Upper lobe of right lung (tissue), 1 donor: ENCODE measurements at regions not wholly inside any gene's neighbourhood (a gene's known extent, or its start where the extent isn't known, plus 50 kb on each side); places are given as distances from the start of the nearest gene placed in this dataset.

Experiments
- ATAC-seq: fragments of 200-7000 bp; cut with Tn5 transposase; one replicate; pipeline ENCODE4 v1.9.1; 2020; ENCODE audit warnings: mild to moderate bottlenecking, moderate library complexity
- DNase-seq: peaks from one replicate; pipeline ENCODE4 v3.0.0-alpha.2; 2020
- H3K27ac ChIP-seq: fragments of 200-600 bp; one replicate; pipeline ENCODE4 v1.8.0; 2022
- H3K27me3 ChIP-seq: fragments of 200-600 bp; one replicate; pipeline ENCODE4 v1.8.0; 2022; ENCODE audit warnings: mild to moderate bottlenecking
- H3K36me3 ChIP-seq: fragments of 200-600 bp; one replicate; pipeline ENCODE4 v1.8.0; 2022
- H3K4me1 ChIP-seq: fragments of 200-600 bp; one replicate; pipeline ENCODE4 v1.8.0; 2022
- H3K4me3 ChIP-seq: fragments of 200-600 bp; one replicate; pipeline ENCODE4 v1.8.0; 2022; ENCODE audit warnings: mild to moderate bottlenecking
- H3K9me3 ChIP-seq: fragments of 200-600 bp; one replicate; pipeline ENCODE4 v1.8.0; 2022
- CTCF ChIP-seq: fragments of 200-600 bp; IDR thresholded peaks from one replicate; pipeline ENCODE4 v1.8.0; 2022; ENCODE audit warnings: antibody characterized with exemption
- intact Hi-C: fragments of 100-400 bp; cut with DNase I; formaldehyde crosslinking; loops from one replicate; pipeline ENCODE4 v1.11.0; 2022
- donor health status: DM: no; HTN: yes; CAD: no; lungs with severe emphysema.

- Histone ChIP-seq H3K9me3 (no peaks in the 10 kb centered on the region), H3K36me3 (no peaks in the 10 kb centered on the region), H3K4me1 (no peaks in the 10 kb centered on the region), H3K27ac (no peak overlapping the region), H3K4me3 (no peak overlapping the region), H3K27me3 (no peaks in the 10 kb centered on the region)
- no peak for TF ChIP-seq CTCF
- no peak for DNase-seq
- intact Hi-C loops = no loop called here
- no peak for ATAC-seq
Observed at GRCh38 chr15:29360152-29360551, 90.5 kb upstream of the NSMCE3 start.

- DNase-seq (no peak), ATAC-seq (no peak)
- intact Hi-C loops = no loop called here
- H3K36me3 ChIP-seq = no peaks in the 10 kb centered on the region
- H3K4me3 ChIP-seq = no peak overlapping the region
- H3K9me3 ChIP-seq = no peaks in the 10 kb centered on the region
- H3K4me1 ChIP-seq = no peaks in the 10 kb centered on the region
- TF ChIP-seq CTCF = no peak
- no peak overlapping the region for H3K27ac ChIP-seq
- H3K27me3 ChIP-seq = no peaks in the 10 kb centered on the region
Observed at GRCh38 chr15:29356786-29357185, 87.2 kb upstream of the NSMCE3 start.

- TF ChIP-seq CTCF = no peak
- no peak overlapping the region for H3K4me3 ChIP-seq
Observed at GRCh38 chr15:29355477-29355876, 85.9 kb upstream of the NSMCE3 start.

DNA sequence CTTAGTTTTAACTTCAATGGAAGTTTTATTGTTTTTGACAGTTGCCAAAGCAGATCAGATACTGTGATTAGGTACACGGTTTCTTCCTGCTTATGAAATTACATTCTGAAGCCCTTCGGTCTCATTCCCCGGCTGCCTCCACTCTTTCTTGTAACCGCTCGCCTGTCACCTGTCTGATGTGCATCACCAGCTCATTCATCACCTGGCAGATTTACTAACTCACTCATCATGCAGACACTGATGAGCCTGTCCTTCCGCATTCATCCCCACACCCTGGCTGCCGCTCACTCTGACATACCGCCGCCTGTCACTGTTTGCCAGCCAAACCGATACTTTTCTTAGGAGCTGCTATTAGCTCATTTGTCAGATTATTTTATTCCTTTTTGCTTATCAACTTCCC lies 82.8 kb upstream of the NSMCE3 start:
- H3K4me1 ChIP-seq = no peaks in the 10 kb centered on the region
- ATAC-seq = no peak
- H3K27ac ChIP-seq = no peak overlapping the region
- no peak overlapping the region for H3K4me3 ChIP-seq
- no peaks in the 10 kb centered on the region for H3K27me3 ChIP-seq
- TF ChIP-seq CTCF = no peak
- no peaks in the 10 kb centered on the region for H3K9me3 ChIP-seq
- no peaks in the 10 kb centered on the region for H3K36me3 ChIP-seq
- no peak for DNase-seq
- intact Hi-C loops = no loop called here

More at GRCh38 chr15:29355477-29355876, 85.9 kb upstream of the NSMCE3 start:
- DNase-seq = no peak
- no peak overlapping the region for H3K27ac ChIP-seq
- H3K36me3 ChIP-seq = no peaks in the 10 kb centered on the region
- intact Hi-C loops = no loop called here
- ATAC-seq = no peak
- H3K4me1 ChIP-seq = no peaks in the 10 kb centered on the region
- H3K27me3 ChIP-seq = no peaks in the 10 kb centered on the region
- H3K9me3 ChIP-seq = no peaks in the 10 kb centered on the region

DNA sequence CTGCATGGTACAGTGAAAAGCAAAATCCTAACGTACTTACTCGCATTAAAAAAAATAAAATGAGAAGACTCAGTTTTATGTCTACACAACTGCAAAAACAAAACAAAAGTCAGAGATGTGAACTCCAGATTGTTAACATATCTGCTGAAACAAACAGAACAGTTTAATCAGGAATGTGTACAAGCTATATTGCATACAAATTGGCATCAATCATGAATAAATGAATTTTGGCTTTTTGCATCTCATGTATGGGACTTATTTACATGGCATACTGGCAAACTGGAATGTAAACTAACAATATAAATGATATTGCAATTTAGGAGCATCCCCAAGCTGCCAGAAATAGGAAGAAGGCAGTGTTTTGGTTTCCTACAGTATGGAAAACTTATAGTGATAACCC lies 79.6 kb upstream of the NSMCE3 start:
- DNase-seq (no peak), ATAC-seq (no peak)
- H3K27me3 ChIP-seq = no peaks in the 10 kb centered on the region
- no peaks in the 10 kb centered on the region for H3K36me3 ChIP-seq
- H3K4me1 ChIP-seq = no peaks in the 10 kb centered on the region
- H3K27ac ChIP-seq = no peak overlapping the region
- no peaks in the 10 kb centered on the region for H3K9me3 ChIP-seq
- no peak overlapping the region for H3K4me3 ChIP-seq
- intact Hi-C loops = no loop called here
- no peak for TF ChIP-seq CTCF

- no peaks in the 10 kb centered on the region for H3K4me1 ChIP-seq
- intact Hi-C loops = no loop called here
- no peak for TF ChIP-seq CTCF
- no peaks in the 10 kb centered on the region for H3K36me3 ChIP-seq
- H3K27me3 ChIP-seq = no peaks in the 10 kb centered on the region
- H3K9me3 ChIP-seq = no peaks in the 10 kb centered on the region
- H3K4me3 ChIP-seq = no peak overlapping the region
- DNase-seq (no peak), ATAC-seq (no peak)
- no peak overlapping the region for H3K27ac ChIP-seq
Observed at GRCh38 chr15:29348336-29348914, 78.8 kb upstream of the NSMCE3 start.
